ENCODE measurements at regions not wholly inside any gene's neighbourhood (a gene's known extent, or its start where the extent isn't known, plus 50 kb on each side); places are given as distances from the start of the nearest gene placed in this dataset.

DNA sequence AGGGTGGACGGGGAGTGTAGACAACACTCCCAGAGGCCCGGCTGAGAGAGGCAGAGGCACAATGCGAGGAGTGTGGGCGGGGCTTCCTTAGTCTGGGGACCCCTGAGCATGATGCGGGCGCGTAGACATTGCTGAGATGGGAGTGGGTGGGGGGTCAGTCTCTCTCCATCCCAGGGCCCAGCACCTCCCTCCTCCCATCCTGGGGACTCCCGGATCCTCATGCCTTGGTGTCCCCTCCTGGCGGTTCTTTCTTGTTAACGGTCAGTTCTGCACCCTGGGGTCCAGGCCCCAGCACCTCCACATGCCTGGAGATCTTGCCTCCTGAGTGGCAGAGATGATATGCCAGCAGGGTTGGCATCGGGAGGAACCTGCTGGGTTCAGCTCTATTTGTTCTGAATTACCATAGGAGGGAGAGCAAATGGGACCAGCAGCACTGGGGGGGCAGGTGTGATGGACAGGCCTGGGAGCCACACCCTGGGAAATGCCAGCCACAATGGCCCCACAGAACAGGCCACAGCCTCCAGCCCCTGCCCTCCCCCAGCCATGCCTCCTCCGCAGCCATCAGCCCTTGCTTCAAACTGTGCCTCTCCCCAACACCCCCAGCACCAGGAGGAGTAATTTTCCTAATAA lies 55.7 kb downstream of the RTL6 start:
- DNase-seq, result no peak

DNA sequence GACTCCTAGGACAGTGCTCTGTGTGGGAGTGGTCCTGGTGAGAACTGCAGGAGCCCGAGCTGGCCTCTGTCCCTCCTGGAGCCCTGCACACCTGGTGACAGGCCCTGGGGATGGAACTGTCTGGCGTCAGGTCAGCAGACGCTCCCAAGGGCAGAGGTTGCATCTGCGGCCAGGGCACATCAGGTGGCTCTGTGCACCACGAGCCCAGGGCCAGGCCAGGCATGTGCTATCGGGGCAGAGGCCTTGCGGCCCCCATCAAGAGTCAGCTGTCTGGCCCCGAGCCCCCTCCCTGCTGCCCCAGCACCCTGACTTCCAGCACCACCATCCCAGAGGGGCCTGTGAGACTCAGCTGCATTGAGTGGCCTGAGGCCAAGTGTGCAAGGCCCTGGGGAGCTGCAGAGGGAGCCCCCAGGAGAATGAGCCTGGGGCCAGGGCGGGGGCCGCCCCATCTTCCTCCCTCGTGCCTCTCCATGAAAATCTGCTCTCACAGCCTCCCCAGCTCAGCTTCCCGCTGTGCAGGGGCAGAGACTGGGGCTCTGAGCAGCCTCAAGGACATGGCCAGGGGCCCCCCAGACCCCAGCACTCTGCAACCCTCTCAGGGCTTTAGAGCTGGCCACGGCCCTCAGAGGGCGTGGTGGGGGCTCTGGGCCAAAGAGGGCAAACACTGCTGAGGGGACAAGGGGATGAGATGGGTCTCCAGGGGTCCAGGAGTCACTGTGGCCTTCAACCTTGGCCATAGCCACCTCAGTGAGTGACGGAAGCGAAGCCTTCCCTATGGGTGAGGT lies 56.4 kb downstream of the RTL6 start:
- no peak for DNase-seq

DNA sequence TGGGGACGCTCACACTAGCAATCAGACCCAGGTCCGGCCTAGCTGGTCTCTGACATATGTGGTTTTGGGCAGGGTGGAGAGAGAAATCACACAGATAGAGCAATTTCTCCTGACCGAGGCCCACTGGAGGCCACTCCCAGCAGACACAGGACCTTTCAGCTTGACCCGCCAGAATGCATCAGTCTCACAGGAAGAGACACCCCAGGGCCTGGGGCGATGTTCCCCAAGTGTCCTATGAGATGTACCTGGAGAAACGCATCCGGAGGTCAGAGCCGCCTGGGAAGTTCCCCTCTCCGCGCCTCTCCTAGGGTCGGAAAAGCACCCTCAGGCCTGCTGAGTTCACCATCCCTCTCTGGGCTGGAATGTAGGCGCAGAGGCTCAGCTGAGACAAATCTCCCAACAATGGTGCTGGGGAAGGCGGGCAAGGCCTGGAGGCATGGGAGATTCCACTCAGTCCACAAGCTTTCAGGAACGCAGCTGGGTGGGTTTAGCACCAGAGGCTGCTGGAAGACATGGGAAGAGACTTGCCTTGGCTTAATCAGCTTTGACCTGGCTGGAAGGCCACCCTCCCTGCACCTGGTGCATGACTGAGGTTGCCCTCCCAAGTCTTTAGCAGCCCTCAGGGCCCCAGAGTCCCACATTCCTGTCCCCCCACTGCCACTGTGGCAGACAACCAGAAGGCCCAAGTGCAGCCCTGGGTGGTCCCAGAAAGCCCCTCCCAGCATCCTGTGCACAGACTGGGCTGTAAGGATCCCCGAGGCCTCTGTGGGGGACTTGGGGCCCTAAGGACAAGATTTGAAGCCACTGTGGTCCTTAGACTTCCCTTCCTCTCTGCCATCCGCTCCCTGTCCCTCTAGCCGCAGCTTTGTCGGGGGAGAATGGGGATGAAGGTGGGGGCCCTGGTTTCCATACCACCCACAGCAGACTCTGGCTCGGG lies 57.5 kb downstream of the RTL6 start:
- DNase-seq, result no peak

DNA sequence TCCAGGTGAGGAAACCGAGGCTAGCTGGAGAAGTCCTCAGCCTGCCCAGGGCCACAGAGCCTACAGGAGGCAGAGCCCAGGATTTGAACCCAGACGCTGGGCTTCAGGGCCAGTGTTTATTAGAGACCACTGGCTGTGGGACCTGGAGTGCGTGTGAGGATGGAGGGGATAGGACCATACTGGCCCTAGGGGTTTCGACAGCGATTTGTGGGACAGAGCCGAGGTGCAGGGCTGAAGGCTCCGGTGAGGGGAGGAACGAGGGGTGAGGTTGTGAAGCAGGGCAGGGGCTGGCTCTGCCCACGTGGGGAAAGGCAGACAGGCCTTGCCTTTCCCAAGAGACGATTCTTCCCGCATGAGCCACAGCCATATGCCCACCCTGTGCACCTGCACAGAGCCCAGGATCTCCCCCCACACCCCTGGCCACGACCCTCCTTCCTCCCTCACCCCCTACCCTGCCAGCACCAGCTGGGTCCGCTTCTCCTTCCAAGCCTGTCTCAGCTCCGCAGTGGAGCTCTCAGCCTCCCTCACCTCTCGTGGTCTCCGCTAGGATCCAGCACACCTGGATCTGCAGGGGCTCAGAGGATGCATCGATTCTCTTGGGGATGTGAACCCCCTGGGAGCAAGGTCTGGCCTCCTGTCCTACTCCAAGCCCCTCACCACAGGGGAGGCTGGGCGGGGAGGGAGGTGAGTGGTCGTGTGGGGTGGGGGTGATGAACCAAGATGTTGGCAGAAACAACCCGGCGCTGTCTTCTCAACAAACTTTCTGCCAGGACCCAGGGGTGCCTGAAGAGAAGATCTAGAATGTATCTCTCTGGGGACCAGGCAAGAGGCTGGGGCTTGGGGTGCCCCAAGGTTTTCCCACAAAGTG lies 58.4 kb downstream of the RTL6 start:
- DNase-seq, result no peak

DNA sequence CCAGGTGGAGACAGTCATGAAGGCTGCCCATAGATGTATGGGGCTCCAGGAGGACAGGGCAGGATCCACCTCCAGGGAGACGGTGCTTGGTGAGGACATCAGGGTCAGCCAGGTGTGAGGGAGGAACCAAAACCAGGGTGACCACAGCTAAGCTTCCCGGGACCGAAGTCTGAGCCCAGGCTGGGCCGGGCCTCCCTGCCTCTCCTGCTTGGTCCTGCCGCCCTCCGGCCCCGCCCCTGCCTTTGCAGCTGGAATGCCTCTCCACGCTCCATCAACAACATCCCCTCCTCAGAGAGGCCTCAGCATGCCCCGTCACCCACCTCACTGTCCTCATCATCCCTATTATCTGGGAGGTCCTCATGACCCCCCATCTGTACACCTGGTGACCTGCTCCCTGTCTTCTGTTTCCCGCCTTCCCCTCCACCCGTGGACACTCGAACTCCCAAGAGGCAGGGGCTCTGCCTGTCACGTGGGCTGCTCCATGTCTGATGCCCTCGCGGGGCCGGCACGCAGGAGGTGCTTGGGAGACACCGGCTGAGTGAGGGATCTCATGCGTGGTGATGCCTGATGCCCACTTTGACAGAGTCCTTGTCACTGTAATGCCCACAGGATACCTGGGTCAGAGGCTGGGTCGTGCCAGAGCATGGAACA lies 59.4 kb downstream of the RTL6 start:
- DNase-seq, result no peak

DNA sequence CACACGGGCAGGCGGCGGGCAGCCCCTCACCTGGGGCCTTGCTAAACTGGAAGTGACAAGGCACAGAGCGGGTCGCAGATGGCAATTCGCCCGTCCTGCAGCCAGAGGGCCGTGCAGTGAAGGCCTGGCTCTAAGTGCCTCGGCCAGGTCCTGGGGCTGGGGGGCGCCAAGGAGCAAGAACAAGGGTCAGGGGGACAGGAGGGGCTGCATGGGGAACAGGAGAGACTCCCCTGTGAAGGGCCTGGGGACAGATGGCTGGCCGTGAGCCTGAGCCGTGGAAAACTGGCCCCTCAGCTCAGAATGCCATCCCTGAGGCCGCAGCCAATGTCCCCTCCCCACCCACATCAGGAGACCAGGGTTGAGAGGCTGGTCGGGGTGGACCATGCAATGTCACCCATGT lies 60.0 kb downstream of the RTL6 start:
- no peak for DNase-seq

DNA sequence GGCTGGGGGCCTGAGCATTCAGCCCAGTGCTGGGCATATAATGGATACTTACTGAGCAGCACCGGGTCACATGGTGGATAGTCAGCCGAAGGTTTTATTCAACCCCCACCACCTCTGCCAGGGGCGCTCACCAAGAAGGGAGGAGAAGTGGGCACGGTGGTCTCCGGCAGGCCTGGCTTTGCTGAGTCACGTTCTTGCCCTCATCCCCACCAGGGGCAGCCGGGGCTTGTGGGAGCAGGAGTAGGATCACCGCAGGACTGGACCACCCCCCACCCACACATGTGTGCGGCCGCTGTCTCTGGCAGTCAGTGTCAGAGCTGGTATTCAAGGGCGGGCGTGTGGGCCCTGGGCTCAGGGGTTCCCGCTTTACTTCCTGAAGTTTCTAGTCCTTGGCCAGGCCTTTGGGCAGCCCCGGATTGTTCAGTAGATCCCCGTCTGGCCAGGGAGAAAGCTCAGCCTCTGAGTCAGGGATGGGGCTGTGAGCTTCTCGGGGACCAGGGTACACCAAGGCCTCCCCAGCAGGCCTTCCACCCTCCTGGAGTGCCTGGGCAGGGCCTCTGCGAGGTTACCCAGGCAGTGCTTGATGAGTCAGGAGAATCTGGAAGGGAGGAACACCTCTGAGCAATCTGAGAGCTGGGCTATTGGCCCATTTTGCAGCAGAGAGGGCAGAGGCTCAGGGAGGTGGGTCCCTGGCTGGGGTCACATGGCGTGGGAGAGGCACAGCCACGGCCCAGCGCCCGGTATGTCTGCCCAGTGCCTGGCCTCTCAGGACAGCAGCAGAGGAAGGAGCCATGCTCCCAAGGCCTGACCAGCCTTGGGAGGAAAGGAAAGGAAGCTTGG lies 60.6 kb downstream of the RTL6 start:
- no peak for DNase-seq

DNA sequence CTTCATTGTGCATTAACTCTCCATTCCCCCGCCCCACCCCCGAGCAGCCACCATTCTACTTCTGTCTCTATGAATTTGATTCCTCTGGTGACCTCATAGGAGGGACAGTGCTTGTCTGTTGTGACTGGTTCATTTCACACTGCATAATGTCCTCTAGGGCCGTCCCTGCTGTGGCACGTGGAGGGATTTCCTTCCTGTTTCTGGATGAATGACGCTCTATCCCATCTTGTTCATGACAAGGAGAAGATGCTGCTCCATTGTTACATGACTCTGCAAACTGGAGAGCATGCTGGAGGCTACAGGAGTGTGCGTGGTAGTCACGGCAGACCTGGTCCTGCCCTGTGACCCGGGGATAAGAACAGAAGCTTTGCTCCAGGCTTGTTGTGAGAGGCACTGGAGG lies 61.3 kb downstream of the RTL6 start:
- peak; percentile 4 for DNase-seq

DNA sequence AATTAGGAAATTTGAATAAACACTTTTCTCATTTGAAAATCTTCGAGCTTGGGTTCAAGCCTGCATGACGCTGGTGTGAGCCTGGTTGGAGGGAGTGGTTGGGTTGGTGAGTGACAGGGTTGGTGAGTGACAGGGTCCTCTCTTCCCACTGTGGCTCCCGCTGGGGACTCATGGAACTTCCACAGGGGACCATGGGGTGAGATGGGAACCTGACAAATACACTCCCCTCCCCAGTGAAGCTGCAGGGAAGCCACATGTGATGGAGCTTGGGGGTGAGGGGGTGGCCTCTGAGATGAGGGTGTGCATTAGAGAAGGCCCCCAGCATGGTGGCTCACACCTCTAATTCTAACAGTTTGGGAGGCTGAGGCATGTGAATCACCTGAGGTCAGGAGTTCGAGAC lies 66.8 kb downstream of the RTL6 start:
- DNase-seq, result no peak

DNA sequence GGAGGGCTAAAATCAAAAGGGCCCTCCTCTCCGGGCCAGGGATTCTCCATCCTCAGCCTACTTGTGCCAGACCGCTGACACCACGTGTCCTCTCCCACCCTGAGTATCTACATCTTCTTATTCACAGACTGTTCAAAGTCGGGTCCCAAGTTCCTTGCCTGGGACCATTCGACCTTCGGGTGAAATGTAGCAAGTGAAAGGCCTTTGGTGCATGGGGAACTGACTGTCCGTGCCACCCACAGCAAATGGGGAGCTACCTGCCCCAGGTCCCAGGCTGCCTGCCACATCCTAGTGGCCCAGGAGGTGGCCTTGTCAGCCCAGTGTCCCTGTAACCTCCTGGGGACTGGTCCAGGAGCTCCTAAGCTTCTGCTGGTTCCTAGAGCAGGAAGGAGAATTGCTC lies 67.3 kb downstream of the RTL6 start:
- DNase-seq, result no peak

DNA sequence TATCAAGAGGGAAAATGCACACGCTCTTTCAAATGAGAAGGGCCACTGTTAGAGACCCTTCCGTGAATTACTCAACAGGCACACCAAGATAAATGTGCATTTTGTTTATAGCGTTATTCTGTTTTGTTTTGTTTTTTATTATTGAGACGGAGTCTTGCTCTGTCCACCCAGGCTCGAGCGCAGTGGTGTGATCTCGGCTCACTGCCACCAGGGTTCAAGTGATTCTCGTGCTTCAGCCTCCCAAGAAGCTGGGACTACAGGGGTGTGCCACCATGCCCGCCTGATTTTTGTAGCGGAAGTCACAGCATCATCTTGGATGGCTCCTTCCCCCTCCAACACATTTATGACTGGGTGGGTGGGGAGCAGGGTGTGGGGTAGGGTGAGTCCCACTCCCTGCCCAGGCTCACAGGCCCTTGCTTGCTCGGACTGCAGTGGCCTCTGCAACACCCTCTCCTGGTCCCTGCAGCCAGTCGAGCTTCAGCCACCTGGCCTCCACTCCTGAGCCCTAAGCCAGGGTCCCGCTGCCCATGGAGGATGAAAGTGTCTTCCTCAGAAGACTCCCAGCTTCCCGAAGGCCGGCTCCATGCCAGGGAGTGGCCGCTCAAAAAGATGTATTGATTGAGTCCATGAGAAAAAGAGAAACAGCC lies 68.0 kb downstream of the RTL6 start:
- no peak for DNase-seq

DNA sequence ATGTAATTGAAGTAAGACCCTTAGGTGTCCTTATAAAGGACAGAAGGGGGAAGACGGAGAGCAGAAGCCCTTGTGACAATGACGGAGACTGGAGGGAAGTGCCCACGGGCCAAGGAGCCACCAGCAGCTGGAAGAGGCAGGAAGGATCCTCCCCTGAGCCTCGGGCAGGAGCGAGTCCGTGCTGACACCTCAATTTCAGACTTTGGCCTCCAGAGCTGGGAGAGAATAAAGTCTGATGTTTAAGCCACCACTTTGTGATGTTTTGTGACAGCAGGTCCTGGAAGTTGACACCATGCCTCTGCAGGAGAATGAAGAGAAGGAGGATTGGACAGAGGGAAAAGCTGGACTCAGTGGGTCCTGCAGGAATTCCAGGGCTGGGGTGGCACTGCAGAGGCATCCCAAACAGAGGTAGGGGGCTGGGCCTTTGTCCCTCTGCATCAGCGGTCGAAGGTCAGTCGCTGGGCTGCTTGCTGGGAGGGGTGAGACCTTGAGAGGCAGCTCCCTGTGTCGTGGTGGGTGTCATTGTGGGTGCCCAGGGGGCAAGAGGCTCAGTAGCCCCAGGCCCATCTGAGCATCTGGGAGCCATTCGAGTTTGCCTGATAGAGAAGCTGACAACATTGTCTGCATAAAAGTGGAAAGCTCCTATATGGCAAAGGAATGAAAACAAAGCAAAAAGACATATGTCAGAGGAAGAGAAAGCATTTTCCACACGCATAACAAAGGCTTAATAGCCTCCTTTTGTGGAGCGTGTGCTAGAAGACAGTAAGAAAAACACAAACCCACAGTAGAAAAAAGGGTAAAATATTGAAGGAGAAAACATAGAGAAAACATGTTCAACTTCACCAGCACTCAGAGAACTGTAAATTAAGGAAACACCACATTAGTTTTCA lies 68.8 kb downstream of the RTL6 start:
- no peak for DNase-seq

DNA sequence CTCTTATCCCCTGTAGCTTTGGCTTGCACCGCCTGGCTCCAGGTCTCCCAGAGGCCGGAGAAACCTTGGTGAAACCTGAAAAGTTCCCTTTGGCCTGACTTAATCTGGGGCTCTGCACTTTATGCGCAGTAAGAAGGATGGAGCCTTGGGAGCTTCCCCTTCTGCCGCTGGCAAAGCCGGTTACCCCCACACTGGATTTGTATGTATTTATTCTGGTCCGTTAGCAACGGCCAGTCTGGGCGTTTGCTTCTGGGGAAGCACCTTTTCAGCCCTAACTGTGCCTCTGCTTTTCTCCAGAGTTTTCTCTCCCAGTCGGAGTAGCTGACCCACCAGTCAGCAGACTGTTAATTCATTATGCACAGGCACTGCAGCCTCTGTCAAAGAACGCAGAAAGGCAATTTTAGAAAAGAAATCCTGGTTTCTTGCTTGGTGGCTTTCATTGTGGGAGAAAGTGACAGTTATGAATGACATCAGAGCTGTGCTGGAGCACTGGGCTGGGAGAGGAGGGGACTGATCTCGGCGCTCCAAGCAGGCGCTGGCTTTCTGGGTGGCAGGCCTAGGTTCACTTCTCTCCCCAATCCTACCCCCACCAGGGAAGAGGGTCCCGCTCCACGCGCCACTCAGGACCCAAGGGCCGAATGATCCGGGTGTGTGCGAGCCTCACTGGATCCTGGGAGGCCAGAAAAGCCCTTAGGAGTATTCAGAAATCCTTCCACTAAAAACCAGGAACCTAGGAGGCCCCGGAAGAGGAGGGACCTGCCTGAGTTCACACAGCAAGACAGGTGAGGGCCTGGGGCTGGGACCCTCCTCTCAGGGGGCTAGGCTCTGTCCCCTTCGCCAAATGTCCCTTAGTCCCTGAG lies 70.2 kb downstream of the RTL6 start:
- DNase-seq, result no peak

DNA sequence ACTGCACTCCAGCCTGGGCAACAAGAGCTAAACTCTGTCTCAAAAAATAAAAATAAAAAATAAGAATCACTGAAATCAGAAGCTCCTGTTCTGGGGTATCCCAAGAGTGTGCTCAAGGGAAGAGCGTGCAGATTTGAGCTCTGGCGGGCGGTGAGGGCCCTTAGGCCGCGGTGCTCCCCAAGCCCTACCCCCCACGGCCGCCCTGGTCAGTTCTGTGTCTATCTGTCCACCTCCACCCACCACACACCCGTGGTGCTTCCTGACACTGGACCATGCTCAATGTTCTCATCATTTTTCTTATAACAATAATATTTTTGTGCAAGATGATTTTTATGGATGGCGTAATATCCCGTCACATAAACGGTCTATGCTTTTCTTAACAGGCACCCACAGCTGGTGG lies 71.1 kb downstream of the RTL6 start:
- DNase-seq, result no peak

DNA sequence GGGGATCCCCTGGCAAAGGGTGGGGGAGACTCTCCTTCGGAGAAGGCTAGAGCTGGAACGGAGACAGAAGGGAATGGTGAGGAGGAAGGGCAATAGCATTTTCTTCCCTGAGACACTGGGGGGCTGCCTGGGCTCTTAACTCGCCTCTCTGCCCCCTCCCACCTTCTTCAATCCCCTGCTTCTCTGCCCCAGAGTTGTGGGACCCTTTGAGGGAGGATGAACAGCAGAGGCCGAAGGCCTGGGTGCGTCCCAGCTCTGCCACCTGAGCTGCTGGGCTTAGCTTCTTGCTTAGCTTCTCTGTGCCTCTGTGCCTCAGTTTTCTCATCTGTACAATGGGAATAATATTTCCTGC lies 72.4 kb downstream of the RTL6 start:
- no peak for DNase-seq

DNA sequence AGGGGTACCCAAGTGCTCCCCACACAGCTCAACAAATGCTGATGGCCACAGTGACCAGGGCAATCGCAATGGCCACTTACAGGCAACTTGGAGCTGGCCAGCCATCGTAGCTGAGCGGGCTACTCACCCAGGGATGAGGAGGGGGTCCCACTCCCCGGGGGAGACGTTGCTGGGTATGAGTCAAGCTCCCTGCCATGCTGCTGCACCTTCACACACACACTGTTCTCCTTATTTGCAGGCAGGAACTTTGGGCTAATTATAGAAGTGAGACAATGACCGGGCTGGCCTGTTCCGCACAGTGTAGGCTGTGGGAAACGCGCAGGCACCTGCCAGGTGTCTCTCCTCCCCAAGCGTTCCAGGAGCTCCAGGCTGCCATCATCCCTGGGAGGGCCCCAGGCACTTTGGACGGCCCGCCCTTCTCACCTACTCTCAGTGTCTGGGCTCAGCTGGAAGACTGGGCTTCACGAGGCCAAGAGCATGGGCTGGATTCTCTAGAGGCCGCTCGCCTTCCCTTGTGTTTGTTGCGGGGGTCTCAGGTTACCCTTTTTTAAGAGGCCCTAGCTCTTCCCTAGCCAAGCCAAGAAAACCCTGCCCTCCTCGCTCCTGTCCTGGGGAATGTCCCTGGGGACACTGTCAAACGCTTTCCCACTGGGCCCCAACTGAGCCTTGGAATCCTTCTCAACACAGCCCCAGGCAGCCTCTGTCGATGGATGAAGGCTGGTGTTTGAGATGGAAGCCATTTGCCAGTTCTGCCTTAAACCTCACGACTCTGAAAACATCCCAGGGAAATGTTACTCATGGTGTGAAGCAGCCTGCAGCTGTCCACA lies 73.0 kb downstream of the RTL6 start:
- no peak for DNase-seq

DNA sequence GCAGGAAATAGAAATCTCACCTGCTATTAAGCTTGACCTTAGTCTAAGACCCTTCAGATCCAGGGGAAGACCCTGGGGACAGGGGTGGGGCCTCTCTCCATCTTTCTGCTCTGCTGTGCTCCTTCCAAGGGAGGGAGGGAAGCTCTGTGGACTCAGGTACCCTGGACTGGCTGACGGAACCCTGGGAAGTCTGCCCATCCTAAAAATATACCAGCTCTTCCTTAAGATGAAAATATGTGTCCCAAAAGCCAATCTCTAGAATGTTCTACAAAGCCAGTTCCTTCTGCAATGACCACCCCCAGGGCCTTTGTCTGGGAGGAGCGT lies 73.7 kb downstream of the RTL6 start:
- DNase-seq, result no peak
